Activated CD8-positive, alpha-beta memory T cell treated with anti-CD3 and anti-CD28 coated beads for 36 hours (primary cell): ENCODE measurements at regions not wholly inside any gene's neighbourhood (a gene's known extent, or its start where the extent isn't known, plus 50 kb on each side); places are given as distances from the start of the nearest gene placed in this dataset.

Experiments used
- CTCF ChIA-PET: fragments of 350-600 bp; sonication (Branson Sonifier 250); formaldehyde crosslinking; loops from one replicate; lab custom pipeline; 2021; ENCODE audit warnings: antibody characterized with exemption; lab: Charles Lee
- POLR2A ChIA-PET: fragments of 350-600 bp; sonication (Branson Sonifier 250); formaldehyde crosslinking; loops from one replicate; lab custom pipeline; 2021; ENCODE audit warnings: antibody characterized with exemption; lab: Charles Lee

DNA sequence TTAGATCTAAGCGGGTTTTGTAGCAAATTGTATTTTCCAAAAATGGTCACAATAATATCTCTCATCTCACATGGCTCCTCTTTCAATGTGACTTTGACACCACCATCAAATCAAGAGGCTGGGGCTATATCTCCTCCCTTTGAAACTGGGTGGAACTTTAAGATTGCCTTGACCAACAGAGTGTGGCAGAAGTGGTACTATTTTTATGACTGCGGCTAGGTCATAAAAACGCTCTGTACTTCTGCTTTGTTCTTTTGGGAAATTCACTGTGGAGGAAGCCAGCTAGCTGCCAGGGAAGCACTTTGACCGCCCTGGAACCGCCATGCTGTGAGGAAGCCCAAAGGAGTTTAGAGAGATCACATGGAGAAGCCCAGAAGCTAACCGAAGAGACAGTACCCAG, 50.7 kb upstream of the ACOT11 start:
- CTCF ChIA-PET: interaction anchor here (2.4 kb wide), 1 partner anchor 8 kb away, joined by 11 read pairs; no protein-coding TSS in a partner anchor
- POLR2A ChIA-PET: no interaction called here

DNA sequence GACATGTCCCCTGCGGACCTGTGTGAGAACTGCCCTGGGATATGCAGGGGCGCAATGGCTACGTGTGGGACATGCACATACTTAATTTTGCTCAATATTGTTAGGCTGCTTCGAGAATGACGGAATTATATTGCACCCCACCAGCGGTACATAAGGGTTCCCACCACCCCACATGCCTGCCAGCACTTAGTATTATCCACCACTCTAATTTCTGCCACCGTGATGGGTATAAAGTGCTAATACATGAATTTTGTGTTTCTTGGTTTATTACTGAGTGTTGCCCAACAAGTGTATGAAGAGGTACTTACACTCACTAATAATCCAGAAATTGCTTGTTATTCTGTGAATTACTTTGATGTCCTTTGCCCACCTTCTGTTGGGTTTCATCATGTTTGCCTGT, 52.1 kb upstream of the ACOT11 start:
- ChIA-PET POLR2A (no interaction called here), CTCF (no interaction called here)

DNA sequence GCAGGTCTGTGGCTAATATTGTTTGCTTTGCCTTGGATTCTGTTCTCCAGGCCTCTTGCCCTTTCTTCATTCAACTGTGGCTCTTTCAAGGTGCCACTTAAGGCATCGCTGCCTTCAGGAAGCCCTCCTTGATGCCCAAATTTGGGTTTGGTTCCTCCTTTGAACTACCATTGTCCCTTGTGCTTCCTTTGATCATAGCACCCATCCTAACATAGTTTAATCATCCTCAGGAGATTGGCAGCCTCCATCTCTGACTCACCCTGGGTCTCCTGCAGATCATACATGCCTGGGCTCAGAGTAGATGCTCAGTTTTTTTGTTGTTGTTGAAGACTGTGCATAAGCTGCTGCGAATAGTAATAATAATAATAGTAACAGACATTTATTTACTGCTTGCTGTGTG, 54.4 kb upstream of the ACOT11 start:
- ChIA-PET POLR2A (no interaction called here), CTCF (no interaction called here)

DNA sequence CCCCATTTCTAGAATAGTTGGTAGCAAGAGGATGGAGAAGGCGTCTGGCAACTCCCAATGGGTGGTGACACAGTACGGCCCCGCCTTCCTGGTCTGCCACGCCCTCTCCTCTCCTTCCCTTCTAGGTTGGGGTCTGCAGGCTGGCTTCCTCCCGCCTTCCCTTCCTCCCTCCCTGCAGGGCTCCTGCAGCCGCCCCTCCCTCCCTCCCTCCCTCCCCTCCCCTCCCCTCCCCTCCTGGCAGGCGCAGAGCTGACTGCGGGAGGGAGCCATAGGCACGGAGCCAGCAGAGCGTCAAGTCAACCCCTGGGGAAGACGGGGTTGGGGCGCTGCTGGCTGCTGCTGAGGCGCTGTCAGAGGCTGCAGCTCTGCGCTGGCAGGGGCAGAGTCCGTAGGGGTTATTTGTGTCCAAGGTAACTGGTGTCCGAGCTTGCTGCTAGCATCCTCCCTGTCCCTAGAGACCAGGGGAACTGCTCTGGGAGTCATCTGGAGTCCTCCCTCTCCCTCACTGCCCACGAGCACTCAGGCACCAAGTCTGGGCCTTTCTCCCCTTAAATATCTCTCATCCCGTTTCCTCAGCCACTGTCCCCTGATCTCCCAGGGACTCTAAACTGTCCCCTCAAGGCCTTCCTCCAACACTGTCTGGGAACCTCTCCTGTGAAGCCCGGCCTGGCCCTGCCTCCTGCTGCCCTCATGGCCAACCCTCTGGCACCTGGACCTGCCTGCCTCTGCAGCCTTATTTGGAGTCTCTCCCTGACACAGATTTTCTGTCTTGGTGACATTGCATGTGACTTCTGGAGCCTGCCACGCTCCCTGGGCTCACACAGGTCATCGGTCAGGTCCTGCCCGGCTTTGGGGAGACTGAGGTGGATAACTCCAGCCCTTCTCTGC, 57.4 kb upstream of the ACOT11 start:
- ChIA-PET POLR2A (interaction anchor here (1.7 kb wide), 1 partner anchor 85 kb away, joined by 4 read pairs; the partner anchor contains the start of gene SSBP3), CTCF (interaction anchor here (0.8 to 2.4 kb wide), 13 partner anchors 8 to 630 kb away, joined by 3 to 18 read pairs (median 6); partner anchors contain the start of genes CYB5RL and MRPL37)

DNA sequence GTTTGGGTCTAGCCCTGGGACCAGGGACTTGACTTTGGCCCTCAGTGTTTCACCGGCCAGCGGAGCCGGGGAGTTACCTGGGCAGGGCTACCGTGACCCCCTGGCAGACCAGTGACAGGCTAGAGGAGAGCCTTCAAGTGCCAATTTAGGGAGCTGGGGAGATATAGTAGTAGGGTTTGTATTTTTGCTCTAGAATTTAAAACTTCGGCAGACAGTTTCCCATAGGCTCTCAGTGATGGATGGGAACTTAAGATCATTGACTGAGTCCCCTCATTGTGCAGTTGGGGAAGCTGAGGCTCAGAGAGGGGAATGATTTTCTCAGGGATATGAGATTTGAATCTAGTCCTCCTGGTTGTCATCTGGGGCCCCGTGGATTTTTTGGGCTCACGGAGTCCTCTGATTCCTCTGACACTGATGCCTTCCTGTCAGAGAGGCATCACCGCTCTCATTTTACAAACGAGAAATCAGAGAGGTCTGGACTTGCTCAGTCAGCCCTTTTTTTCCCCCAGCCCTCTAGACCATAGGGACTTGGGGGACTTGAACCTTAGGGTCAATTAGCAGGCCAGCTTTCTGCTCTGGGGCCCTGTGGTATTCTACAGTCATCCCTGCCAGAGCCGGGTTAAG, 58.3 kb upstream of the ACOT11 start:
- ChIA-PET CTCF (interaction anchor here (0.6 to 2.4 kb wide), 36 partner anchors 9 to 629 kb away, joined by 3 to 18 read pairs (median 4); partner anchors contain the start of genes CYB5RL, MRPL37, SSBP3 and TCEANC2), POLR2A (interaction anchor here (0.5 to 3.3 kb wide), 4 partner anchors 82 to 202 kb away, joined by 4 to 16 read pairs (median 6); partner anchors contain the start of gene SSBP3)

DNA sequence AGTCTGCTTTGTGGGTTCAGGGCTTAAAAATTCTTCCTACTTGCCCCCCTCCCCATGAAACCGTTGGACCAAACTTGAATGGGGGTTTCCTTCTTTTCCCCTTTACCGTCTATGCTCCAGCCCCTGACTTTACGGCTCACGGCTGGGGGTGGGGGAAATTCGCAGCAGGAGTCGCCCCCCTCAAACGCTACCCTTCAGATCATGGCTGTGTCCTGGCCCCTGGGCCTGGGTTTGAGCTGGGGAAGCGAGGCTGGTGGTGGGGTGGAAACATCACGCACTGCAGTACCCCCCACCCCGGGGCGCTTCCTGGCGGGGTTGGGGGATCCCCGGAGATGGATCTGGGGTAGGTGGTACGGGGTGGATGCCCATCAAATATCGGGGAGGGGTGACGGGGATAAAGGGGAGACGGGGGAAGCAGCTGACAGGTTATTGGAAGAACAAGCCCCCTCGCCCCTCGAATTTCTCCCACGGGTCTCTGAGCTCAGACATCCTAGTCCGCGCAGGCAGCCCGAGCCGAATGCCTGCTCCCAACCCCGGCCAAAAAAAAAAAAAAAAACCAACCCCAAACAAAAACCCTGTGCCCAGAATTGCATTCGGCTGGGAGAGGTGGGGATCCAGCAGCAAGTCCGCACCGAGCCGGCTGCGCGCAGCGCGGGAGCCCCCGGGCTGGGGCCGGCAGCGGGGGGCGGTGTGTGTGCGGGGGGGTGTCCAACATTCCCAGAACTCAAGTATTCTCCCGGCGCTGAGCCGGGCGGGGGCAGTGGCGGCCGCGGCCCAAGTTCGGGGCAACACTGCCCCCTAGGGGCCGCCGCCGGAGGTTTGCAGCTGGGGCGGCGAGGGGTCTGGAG, 59.0 kb upstream of the ACOT11 start:
- POLR2A ChIA-PET: interaction anchor here (0.5 to 3.3 kb wide), 7 partner anchors 82 to 579 kb away, joined by 3 to 16 read pairs (median 5); partner anchors contain the start of gene SSBP3

DNA sequence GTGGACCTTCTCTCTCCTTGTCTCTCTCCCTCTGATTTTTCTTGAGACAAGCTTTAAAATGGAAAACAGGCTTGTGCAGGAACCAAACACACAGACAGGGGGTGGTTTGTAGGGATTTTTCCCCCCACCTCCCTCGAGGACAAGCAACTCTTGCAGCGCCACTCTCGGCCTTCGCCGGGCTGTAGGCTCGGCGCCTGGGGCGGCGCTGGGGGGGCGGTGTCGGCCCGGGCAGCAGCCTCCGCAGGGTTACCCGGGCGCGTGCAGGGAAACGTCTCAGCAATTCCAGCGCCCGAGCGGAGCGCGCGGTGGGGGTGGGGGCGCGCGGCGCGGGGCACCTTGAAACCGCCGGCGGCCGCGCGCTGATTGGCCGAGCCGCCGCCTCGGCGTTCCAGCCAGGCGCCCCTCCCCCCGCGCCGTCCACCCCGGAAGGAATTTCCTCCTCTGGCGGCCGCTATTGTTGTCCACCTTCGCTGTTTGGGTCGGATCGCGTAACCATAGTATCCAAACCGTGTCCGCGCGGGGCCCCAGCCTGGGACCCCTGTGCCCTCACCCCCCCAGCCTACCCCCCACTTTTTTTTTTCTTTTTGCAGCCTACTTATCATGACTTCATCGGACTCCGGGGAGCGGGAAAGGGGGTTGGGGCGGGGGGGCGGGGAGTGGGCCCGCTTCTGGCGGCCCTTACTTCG, 59.8 kb upstream of the ACOT11 start:
- CTCF ChIA-PET: interaction anchor here (0.6 to 1.9 kb wide), 8 partner anchors 10 to 398 kb away, joined by 3 to 15 read pairs (median 4); partner anchors contain the start of gene SSBP3
- POLR2A ChIA-PET: interaction anchor here (0.8 to 3.3 kb wide), 2 partner anchors 78 to 81 kb away, joined by 3 to 16 read pairs; no protein-coding TSS in a partner anchor

More for the DNA sequence above, 59.0 kb upstream of the ACOT11 start:
- CTCF ChIA-PET: interaction anchor here (0.6 to 2.4 kb wide), 41 partner anchors 9 to 629 kb away, joined by 3 to 18 read pairs (median 3); partner anchors contain the start of genes CYB5RL, MRPL37, SSBP3 and TCEANC2

DNA sequence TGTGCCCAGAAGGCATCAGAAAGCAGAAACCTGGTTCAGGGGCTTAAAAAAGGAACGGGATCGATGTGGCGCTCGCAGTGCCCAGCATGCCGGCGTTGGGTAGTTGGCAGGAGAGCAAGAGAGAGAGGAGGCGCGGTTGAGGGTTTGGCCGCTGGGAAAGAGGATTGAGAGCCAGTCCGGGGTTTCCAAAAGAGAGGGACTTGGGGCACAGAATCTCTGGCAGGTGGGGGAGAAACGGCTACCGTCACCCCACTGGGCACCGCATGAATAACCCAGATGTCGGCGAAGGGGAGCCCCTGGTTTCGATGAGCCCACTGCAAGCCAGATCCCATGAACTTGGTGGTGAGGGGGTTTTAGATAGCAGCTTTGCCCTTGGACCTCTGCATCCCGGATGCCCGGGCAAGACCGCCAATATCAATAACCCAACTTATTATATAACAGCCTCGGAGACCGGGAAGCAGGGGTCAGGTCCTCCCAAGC, 60.4 kb upstream of the ACOT11 start:
- POLR2A ChIA-PET: interaction anchor here (0.8 to 3.3 kb wide), 3 partner anchors 10 to 80 kb away, joined by 3 to 16 read pairs (median 3); no protein-coding TSS in a partner anchor
- CTCF ChIA-PET: interaction anchor here (0.6 to 1.0 kb wide), 2 partner anchors 249 to 258 kb away, joined by 3 to 4 read pairs; no protein-coding TSS in a partner anchor

DNA sequence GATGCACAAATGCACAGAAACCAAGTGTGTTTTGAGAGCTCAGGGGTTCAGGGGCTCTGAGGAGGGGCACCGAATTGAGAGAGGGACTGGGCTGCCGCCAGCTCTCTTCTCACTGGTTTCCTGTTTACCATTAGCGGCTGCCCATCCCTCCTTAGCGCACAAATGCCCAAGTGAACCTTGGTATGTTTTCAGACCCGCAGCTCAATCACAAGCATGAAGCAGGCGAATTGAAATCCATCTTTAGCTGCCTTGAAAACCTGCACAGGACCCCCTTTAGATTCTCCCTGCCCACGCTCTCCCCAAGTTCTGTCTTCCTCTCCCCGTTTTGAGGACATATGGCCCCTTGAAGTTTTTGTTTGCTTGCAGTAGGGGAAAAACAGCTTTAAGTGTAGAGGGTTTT, 61.1 kb upstream of the ACOT11 start:
- ChIA-PET CTCF (interaction anchor here (0.6 to 1.1 kb wide), 5 partner anchors 16 to 490 kb away, joined by 3 to 4 read pairs (median 4); no protein-coding TSS in a partner anchor), POLR2A (interaction anchor here (0.7 to 3.3 kb wide), 4 partner anchors 9 to 202 kb away, joined by 3 to 16 read pairs (median 4); no protein-coding TSS in a partner anchor)

DNA sequence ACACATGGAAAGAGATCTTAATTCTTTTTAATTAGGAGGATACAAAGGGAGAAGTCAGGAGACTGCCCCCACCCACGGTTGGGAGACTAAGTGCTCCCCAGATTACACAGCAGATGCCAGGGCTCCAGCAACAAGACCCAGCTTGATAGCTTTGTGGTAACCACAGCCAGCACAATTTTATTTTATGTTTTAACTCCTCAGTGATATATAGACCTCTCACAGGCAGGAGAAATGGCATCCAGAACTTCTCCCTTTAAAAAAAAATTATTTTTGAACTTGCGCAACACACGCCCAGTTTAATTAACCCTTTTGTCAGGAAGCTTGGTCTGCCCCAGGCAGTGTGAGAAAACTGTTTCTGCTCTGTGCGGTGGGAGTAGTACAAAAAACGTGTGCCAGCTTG, 62.6 kb upstream of the ACOT11 start:
- CTCF ChIA-PET: interaction anchor here (1.2 kb wide), 1 partner anchor 78 kb away, joined by 4 read pairs; no protein-coding TSS in a partner anchor
- POLR2A ChIA-PET: no interaction called here

DNA sequence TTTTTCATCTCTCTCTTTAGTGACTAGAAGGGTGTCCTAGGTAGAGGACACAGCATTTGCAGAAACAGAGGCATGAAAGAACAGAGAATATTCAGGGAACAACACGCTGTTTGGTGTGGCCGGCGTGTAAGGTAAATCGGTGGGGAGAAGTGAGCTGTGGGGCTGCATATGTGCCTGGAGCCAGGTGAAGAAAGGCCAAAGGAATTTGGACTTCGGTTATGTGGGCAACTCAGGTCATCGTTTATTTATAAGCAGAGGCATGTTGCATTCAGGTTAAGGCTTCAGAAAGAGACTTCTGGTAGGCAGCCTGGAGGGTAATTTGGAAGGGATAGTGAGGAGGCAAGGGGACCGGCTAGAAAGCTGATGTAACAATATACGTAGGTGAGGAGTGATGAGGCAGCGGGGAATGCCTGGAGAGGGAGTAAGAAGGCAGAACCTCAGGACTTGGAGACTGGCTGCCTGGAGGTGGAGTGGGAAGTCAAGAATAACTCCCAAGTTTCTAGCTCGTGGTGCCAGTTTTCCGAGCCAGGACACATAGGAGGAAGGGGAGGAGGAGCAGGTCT, 64.1 kb upstream of the ACOT11 start:
- CTCF ChIA-PET: interaction anchor here (0.6 to 0.7 kb wide), 2 partner anchors 77 to 359 kb away, joined by 3 to 7 read pairs; no protein-coding TSS in a partner anchor
- POLR2A ChIA-PET: interaction anchor here (1.5 kb wide), 1 partner anchor 80 kb away, joined by 6 read pairs; no protein-coding TSS in a partner anchor

DNA sequence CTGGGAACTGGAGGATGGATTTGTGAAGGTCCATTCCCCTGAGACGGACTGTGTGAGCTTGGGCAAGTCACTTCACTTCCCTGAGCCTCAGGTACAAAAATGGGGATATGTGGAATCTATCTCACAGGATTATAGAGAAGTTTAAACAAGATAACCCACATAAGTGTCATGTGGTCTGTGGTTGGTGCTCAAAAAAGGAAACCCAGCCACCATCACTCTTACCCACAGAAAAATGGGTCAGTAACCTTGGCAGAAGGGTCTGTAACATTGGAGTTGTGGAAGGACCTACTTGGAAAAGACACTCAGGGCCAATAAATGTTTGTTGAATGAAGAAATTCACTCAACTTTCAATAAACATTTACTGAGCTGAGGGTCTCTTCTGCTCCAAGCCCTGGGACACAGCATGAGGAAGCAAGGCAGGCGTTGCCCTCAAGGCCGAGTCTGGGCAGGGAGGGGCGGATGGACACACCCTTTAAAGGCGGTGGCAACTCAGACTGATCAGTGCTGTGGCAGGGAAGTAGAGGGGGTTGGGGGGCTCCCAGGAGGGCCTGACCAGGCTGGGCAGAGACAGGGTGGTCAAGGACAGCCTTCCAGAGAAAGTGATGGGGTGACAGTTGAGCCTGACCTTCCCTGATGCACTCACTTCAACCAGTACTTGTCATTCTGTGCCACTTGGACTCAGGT, 66.7 kb upstream of the ACOT11 start:
- ChIA-PET POLR2A (no interaction called here), CTCF (interaction anchor here (0.6 to 3.1 kb wide), 3 partner anchors 8 to 19 kb away, joined by 3 to 14 read pairs (median 5); no protein-coding TSS in a partner anchor)

DNA sequence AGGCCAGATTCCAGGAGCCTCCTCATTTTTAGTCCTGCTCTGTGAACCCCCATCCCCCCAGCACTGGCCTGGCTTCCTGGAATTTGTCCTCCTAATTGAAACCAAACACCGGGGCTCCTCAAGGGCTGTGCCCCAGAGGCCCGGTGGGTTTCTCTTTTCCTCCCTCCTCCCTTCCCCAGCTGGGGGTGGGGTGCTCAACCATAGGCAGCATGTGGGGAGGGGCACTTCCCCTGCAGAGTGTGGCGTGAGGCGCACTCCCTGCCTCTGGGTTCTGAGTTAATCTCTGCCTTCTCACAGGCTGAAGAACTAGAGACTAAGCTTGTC, 67.5 kb upstream of the ACOT11 start:
- ChIA-PET CTCF (interaction anchor here (1.8 to 3.1 kb wide), 2 partner anchors 9 to 16 kb away, joined by 3 to 14 read pairs; no protein-coding TSS in a partner anchor), POLR2A (no interaction called here)

DNA sequence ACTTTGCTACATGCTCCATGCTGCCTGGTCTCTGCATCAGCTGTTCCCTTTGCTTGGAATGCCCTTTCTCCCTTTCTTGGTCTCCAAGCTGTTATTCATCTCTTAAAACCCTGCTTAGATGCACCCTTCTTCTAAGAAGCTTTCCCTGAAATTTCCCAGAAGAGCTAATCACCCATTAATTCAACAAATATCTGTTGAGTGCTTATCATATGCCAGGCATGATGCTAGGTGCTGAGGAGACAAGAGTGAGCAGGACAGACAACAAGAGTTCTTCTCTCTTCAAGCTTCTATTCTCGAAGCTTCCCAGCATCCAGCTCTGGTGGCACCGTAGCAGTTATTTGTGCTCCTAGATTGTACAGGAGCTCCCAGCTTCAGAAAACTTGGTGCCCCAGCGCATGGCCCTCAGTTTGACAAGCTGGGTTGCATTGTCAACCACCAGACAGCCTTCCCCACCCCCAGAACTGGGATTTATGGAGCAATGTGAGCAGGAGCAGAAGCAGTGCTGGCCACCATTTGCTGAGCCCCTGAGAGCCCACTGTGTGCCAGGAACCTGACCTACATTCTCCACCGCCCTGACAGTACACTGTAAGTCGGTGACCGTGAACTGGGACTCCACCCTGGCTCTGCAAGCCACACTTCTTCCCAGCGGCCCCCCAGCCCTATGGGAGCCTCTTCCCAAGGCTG, 68.0 kb upstream of the ACOT11 start:
- ChIA-PET CTCF (interaction anchor here (1.8 to 3.1 kb wide), 2 partner anchors 9 to 16 kb away, joined by 3 to 14 read pairs; no protein-coding TSS in a partner anchor), POLR2A (no interaction called here)

DNA sequence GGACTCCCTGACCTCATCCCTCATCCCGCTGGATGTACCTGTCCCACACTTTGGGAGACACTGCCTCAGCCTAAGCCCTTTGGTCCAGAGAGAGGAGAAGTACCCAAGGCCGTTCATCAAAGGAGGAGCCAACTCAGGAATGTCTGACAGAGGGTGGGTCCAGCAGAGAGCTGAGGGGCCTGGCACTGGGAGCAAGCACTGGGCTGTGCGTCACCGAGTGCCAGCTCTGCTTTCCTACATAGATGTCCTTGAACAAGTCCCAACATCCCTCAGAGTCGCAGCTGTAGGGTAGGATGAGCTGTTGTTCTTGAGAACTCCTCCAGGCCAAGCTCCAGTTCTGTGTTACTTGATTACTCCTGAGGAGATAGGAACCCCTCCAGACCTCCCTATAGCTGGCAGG, 68.8 kb upstream of the ACOT11 start:
- POLR2A ChIA-PET: interaction anchor here (0.5 kb wide), 1 partner anchor 167 kb away, joined by 6 read pairs; no protein-coding TSS in a partner anchor
- CTCF ChIA-PET: interaction anchor here (1.8 to 3.1 kb wide), 2 partner anchors 10 to 15 kb away, joined by 3 to 14 read pairs; no protein-coding TSS in a partner anchor
